Activated CD8-positive, alpha-beta T cell treated with anti-CD3 and anti-CD28 coated beads for 36 hours (primary cell): ENCODE measurements at regions not wholly inside any gene's neighbourhood (a gene's known extent, or its start where the extent isn't known, plus 50 kb on each side); places are given as distances from the start of the nearest gene placed in this dataset.

Source experiments
- ATAC-seq: fragments of 200-7000 bp; cut with Tn5 transposase; one replicate; pipeline ENCODE4 v1.10.0; 2021; ENCODE audit warnings: mild to moderate bottlenecking, moderate library complexity
- CTCF ChIA-PET: fragments of 350-600 bp; sonication (Branson Sonifier 250); formaldehyde crosslinking; loops from one replicate; lab custom pipeline; 2021; ENCODE audit warnings: antibody characterized with exemption; lab: Charles Lee
- POLR2A ChIA-PET: fragments of 350-600 bp; sonication (Branson Sonifier 250); formaldehyde crosslinking; loops from one replicate; lab custom pipeline; 2021; ENCODE audit warnings: antibody characterized with exemption; lab: Charles Lee
- DNase-seq: peaks from one replicate; pipeline ENCODE4 v3.0.0-alpha.2; 2020
- H3K27ac Mint-ChIP-seq: one replicate; pipeline ENCODE4 v1.8.0; 2021; ENCODE audit warnings: mild to moderate bottlenecking, mixed read lengths
- H3K27me3 Mint-ChIP-seq: one replicate; pipeline ENCODE4 v1.8.0; 2021; ENCODE audit warnings: mixed read lengths
- H3K36me3 Mint-ChIP-seq: one replicate; pipeline ENCODE4 v1.8.0; 2021; ENCODE audit warnings: low read depth, mixed read lengths
- H3K4me1 Mint-ChIP-seq: one replicate; pipeline ENCODE4 v1.8.0; 2021; ENCODE audit warnings: low read depth, mixed read lengths
- H3K4me3 Mint-ChIP-seq: one replicate; pipeline ENCODE4 v1.8.0; 2021; ENCODE audit warnings: mild to moderate bottlenecking, moderate library complexity, mixed read lengths
- H3K9me3 Mint-ChIP-seq: one replicate; pipeline ENCODE4 v1.8.0; 2021; ENCODE audit warnings: mixed read lengths
- intact Hi-C: fragments of 100-400 bp; cut with micrococcal nuclease; formaldehyde crosslinking; loops from one replicate; pipeline ENCODE4 v1.10.0; 2022
- TF ChIP-seq, protein P1 (sequence below): fragments of 200-600 bp; IDR thresholded peaks from one replicate; pipeline ENCODE4 v1.8.0; 2022; ENCODE audit warnings: antibody characterized with exemption, mild to moderate bottlenecking

DNA sequence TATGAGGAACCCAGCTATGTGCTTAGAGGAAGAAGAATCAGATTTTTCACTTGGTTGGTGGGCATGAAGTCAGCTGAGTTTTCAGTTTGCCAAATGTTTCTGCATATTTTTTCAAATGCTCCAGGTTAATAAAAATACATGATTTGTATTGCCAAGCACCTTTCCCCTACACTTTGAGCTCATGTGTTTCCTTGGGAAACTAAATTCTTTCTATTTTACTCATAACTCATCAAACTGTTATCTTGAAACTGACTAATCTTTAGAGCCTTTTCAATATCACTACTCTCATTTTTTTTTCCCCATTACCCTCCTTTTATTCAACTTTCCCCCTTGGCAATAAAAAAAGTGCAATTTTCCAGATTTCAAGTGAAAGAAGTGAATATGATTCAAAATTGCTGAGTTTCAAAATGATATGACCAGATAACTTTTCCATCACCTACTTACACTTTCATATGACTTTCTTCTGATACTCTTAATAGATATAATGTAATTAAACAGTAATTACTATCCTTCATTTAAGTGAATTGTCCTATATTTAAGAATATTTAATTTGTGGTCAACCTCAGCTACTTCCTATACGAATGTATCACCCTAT, 91.9 kb upstream of the SOX6 start:
- ATAC-seq = no peak
- intact Hi-C loops = no loop called here
- ChIA-PET POLR2A (no interaction called here), CTCF (no interaction called here)
- no peak for DNase-seq
- TF ChIP-seq, protein P1, sequence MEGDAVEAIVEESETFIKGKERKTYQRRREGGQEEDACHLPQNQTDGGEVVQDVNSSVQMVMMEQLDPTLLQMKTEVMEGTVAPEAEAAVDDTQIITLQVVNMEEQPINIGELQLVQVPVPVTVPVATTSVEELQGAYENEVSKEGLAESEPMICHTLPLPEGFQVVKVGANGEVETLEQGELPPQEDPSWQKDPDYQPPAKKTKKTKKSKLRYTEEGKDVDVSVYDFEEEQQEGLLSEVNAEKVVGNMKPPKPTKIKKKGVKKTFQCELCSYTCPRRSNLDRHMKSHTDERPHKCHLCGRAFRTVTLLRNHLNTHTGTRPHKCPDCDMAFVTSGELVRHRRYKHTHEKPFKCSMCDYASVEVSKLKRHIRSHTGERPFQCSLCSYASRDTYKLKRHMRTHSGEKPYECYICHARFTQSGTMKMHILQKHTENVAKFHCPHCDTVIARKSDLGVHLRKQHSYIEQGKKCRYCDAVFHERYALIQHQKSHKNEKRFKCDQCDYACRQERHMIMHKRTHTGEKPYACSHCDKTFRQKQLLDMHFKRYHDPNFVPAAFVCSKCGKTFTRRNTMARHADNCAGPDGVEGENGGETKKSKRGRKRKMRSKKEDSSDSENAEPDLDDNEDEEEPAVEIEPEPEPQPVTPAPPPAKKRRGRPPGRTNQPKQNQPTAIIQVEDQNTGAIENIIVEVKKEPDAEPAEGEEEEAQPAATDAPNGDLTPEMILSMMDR = no peak
- H3K27me3 Mint-ChIP-seq = no peaks in the 10 kb centered on the region
- no peak overlapping the region for H3K27ac Mint-ChIP-seq
- H3K4me3 Mint-ChIP-seq = no peak overlapping the region
- H3K4me1 Mint-ChIP-seq = peaks cover 2% of the 10 kb centered on the region
- no peaks in the 10 kb centered on the region for H3K36me3 Mint-ChIP-seq
- H3K9me3 Mint-ChIP-seq = no peaks in the 10 kb centered on the region

DNA sequence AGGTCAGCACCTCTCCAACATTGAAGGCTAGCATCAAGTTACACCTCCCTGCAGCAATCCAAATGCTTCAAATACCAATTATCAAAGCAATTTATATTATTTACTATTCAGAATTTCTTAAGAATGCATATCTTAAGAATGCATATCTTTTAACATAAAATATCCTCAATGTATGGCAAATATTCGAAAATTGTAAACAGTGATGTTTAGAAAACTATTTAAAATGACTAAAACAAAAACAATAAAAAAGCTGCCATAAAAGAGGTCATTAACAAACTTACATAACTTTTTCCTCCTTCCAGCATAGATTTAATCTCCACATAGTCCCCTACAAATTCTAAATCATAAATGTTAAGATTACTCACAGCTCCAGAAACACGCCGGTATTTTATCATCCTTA, 85.1 kb upstream of the SOX6 start:
- DNase-seq (no peak), ATAC-seq (no peak)
- intact Hi-C loops = no loop called here
- no peaks in the 10 kb centered on the region for H3K4me1 Mint-ChIP-seq
- no peaks in the 10 kb centered on the region for H3K9me3 Mint-ChIP-seq
- no peak overlapping the region for H3K4me3 Mint-ChIP-seq
- no peak overlapping the region for H3K27ac Mint-ChIP-seq
- H3K27me3 Mint-ChIP-seq = no peaks in the 10 kb centered on the region
- ChIA-PET POLR2A (no interaction called here), CTCF (no interaction called here)
- TF ChIP-seq, protein P1 = no peak
- H3K36me3 Mint-ChIP-seq = no peaks in the 10 kb centered on the region

DNA sequence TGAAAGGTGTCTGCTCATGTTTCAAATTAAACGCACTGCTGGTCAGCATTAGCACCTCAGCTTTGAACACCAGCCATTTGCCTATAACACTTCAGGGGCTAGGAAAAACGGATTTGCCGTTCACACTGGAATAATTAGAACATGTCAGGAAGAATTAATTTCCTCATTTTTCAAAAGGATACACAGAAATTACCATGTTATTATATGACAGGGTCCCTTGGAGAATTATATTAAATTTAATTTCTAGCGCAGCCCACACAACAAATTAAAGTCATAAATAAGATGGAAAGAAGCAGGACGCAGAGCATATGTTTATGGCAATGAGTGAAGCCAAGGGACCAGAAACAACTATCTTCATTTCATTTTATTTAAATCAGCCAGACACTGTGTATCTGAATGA, 83.8 kb upstream of the SOX6 start:
- POLR2A ChIA-PET = no interaction called here
- Mint-ChIP-seq H3K4me1 (no peaks in the 10 kb centered on the region), H3K9me3 (no peaks in the 10 kb centered on the region), H3K36me3 (no peaks in the 10 kb centered on the region), H3K4me3 (no peak overlapping the region), H3K27me3 (no peaks in the 10 kb centered on the region), H3K27ac (no peak overlapping the region)
- ATAC-seq (no peak), DNase-seq (no peak)
- TF ChIP-seq, protein P1 = no peak
- CTCF ChIA-PET = no interaction called here
- intact Hi-C loops = no loop called here

DNA sequence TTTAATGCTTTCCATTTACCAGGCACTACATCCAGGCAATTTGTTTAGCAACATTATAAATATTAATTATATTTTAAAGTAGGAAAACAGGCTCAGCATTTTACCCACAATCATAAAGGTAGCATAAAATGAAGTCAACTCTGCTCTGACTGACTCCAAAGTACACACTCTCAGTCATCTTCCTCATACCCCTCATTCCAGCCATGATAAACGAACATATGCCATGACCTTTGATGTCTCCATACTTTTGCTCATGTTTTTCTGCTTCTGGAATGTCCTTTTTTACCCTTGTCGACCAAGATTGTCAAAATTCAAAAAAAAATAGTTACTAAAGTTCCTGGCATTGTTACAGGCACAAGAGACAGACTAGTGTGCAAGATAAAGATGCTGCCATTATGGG, 77.7 kb upstream of the SOX6 start:
- Mint-ChIP-seq H3K27ac (no peak overlapping the region), H3K4me3 (no peak overlapping the region), H3K27me3 (no peaks in the 10 kb centered on the region), H3K9me3 (peaks cover 16% of the 10 kb centered on the region), H3K4me1 (no peaks in the 10 kb centered on the region), H3K36me3 (no peaks in the 10 kb centered on the region)
- ChIA-PET POLR2A (no interaction called here), CTCF (no interaction called here)
- TF ChIP-seq, protein P1 = no peak
- ATAC-seq (no peak), DNase-seq (no peak)
- intact Hi-C loops = no loop called here

DNA sequence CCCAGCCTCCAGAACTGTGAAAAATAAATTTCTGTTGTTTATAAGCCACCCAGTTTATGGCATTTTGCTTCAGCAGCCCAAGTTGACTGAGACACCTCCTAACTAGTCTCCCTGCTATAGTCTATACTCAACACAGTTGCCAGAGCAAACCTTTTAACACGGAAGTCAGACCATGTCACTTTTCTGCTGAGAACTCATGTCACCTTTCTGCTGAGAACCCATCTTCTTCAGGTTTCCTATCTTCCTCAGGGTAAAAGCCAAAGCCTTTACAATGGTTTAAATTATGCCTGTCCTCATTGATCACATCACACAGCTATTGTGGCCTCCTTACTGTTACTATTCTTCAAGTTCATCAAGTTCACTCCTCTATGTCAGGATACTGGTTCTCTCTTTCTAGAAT, 74.3 kb upstream of the SOX6 start:
- Mint-ChIP-seq H3K27ac (no peak overlapping the region), H3K4me1 (no peaks in the 10 kb centered on the region), H3K4me3 (no peak overlapping the region), H3K9me3 (peaks cover 22% of the 10 kb centered on the region), H3K27me3 (no peaks in the 10 kb centered on the region), H3K36me3 (no peaks in the 10 kb centered on the region)
- DNase-seq (no peak), ATAC-seq (no peak)
- TF ChIP-seq, protein P1 = no peak
- POLR2A ChIA-PET = no interaction called here
- intact Hi-C loops = no loop called here
- CTCF ChIA-PET = no interaction called here
